ENCODE measurements at regions not wholly inside any gene's neighbourhood (a gene's known extent, or its start where the extent isn't known, plus 50 kb on each side); places are given as distances from the start of the nearest gene placed in this dataset.
"Not testable (repeated sequence)": the region's sequence is repeated elsewhere in the genome, so short reads cannot be mapped to it uniquely, and the experiment has no call there.

DNA sequence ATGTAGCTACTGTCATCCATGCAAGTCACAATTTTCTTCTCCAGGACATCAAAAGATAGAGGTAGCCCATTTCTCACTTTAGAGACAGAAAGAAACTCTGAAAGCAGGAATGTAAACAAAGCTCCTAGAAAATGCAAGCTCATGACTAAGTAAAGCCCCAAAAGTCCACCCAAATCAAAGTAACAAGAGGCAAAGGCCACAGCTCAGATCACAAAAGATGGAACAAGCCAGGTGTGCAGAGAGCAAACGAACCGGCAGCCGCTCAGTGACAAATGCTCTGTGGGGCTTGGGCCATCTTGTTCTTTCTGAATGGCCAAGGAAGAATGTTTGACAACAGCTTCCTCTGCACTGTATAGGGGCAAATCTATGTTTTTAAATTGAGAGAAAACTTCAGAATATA lies 201.0 kb downstream of the CYRIA start:
- no peak for DNase-seq (ENCODE audit: low read depth in 2 of 2)

DNA sequence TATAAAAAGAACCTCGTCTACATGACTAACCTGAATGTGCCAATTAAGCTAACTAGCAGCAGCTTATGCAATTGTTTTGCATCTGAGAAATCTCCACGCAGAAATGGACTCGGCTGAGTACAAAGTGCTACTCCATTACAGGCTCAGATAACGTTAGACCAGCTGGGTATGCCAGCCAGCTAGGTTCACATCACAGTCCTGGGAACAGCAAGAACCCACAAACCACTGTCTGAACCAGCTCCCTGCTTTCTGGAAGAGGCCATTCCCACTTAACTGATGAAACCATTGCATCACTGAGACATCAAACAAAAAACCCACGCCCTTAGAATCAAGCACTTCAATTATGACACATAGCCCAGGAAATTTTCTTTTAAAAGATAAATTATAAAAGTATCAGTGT lies 202.7 kb downstream of the CYRIA start:
- no peak for DNase-seq (ENCODE audit: low read depth in 2 of 2)

DNA sequence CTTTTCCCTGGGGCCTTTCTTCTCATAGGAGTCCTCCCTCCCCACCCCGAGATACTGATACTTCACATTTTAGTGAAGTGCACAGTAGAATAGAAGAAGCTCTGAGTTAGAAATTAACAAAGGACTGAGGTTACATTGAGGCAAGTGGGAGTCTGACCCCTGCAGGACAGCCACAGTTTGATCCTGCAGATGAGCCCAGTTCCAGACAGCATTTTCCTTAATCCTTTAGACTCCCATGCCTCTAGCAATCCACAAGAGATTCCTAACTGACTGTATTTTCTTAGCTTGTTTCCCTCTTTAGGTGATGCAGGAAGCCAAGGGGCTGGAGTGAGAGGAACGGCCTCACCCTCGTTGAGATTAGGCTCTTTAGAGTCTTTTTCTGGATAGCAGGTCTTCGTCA lies 204.0 kb downstream of the CYRIA start:
- no peak for DNase-seq (ENCODE audit: low read depth in 2 of 2)

DNA sequence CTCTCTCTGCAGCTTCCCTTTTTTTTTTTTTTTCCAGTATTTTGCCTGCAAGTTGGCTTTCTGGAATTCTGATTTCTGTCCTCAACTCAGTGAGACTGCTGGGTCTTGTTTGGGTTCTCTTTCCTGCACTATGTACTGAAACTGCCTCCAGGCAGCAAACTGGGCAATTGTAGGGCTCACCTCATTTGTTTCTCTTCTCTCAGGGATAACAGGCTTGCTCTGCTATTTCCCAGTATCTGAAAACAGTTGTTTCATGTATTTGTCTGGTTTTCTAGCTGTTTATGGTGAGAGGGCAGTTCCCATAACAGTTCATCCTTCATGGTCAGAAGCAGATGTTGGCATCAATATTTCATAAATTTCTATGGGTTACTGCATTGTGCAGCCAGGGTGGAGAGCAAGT lies 206.0 kb downstream of the CYRIA start:
- no peak for DNase-seq (ENCODE audit: low read depth in 2 of 2)

DNA sequence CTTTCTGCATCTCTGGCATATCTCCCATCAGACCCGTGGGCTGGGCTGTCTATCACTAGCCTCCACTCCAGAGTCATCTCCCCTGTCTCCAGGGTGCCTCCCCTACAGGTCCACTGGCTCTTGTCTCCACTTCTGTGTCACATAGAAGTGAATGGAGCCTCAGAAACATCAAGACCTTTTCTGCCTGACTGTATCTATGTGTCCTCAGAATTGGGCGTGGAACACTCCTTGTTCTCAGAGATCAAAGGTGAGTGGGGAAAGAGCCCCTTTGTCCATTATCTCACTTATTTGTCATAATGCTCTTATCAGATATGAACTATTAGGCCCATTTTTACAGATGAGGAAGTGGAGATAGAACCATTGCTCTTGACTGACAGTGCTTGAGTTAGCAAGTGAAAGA lies 211.0 kb downstream of the CYRIA start:
- DNase-seq (ENCODE audit: low read depth in 2 of 2) = no peak

DNA sequence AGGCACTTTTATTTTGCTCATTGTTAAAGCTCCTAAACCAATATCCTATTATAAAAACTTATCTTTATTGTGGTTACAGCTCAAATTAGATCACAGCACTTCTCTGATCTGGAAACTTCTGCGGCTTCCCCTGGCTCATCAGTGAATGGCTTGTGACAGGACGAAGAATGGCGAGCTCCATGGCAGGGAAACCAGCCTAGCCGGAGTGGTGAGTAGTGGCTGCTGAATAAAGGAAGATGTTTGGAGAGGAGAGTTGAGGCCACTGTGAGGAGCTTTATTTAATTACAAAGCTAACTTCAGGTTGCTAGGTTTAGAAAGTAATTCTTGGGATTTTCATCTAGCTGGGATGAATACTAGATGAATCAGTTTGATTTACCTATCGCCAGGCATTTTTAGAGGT lies 213.5 kb downstream of the CYRIA start:
- no peak for DNase-seq (ENCODE audit: low read depth in 2 of 2)

DNA sequence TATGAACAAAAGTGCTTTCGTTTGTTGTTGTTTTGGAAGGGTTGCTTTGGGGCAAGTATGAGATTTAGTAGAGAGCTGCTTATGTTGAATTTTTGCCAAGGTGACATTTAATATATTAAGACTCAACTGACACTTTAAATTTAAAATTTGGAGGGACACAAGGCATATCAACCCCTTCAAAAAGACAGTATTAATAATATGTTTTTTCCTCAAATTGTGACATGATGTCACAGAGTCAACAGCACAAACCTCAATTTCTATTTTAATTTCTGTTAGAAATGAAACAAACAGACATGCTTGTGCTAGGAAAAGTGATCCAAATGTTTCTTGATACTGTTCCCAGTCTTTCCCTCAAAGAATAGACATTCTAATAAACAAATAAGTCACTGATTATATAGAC lies 218.9 kb downstream of the CYRIA start:
- no peak for DNase-seq (ENCODE audit: low read depth in 2 of 2)

DNA sequence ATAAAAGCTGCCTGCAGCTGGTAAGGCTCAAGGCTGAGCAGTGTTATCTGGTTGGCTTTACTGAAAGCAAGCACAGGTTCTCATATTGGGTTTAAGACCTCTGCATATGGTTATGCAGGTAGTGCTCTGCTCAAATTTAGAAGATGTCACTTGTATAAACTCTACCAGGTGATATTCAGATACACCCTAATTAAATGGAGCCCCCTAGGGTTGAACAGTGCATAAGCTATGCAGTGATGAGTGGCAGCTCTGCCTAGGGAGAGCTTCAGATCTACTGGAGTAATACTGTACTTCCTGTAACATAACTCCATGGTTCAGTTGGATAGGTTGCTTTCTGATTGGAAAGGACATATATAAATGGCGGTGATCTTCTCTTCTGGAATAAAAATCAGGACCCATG lies 222.7 kb downstream of the CYRIA start:
- no peak for DNase-seq (ENCODE audit: low read depth in 2 of 2)

DNA sequence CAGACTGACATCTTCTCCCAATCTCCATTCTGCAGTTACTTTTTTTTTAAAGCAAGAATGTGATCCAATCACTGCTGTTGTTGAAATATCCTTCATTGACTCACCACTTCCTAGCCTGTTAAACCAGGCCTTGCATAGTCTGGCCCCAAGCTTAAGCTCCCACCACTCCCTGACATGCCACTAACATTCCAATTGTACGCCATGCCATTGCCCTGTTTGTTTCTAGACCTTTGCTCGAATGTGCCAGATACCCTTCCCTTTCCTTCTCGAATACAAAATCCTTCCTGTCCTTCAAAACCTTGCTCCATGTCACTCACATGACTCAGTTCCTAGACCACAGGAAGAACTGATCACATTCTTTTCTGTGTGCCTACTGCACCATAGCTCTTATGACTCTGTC lies 224.2 kb downstream of the CYRIA start:
- no peak for DNase-seq (ENCODE audit: low read depth in 2 of 2)

DNA sequence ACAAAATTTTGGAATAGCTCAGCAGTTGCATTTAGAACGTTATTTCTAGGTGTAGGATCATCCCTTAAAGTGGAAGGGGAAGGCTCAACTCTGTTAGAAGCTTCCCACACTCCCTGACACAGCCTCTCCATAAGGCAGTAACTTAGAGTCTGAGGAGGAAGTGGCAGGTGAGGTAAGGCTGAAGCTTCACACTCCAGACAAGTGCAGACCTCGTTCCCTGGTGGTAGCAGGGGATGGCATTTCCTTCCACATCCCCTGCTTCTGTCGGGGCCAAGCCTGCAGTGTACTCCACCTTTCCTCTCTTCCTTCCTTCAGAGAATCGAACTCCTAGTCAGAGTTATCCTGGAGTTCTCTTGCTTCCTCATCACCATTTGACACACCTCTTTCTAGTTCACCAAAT lies 224.7 kb downstream of the CYRIA start:
- no peak for DNase-seq (ENCODE audit: low read depth in 2 of 2)

DNA sequence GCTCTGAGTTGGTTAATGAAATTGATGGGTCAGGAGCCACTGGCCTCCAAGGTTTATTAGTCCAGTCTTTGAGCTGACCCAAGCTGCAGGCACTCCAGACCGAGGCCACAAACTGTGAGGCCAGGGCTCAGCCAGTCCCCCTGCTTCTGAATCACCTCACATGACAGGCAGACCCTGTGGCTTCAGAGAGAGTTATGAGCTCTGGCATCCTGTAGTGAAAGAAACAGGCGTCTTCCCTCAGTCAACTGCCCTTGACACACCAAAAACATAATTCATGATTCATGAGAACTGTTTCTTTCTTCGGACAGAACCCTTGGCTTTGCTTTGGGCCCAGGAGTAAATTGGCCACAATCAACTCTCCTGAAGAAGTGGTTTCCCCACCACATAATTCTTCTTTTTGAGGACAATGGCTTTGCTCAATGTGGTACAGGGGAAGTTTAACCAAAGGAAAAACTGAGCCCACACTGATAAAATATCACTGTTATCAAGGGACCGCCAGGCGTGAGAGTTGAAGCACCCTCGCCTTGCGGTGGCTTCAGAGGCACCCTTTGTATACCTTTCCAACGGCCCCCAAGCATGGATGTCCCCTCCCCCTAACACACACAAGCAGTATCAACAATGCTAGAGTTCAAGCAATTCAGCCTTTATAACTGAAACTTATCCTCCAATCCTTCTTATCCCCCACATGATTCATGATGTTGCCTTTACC lies 226.9 kb downstream of the CYRIA start:
- DNase-seq (ENCODE audit: low read depth in 2 of 2) = no peak

DNA sequence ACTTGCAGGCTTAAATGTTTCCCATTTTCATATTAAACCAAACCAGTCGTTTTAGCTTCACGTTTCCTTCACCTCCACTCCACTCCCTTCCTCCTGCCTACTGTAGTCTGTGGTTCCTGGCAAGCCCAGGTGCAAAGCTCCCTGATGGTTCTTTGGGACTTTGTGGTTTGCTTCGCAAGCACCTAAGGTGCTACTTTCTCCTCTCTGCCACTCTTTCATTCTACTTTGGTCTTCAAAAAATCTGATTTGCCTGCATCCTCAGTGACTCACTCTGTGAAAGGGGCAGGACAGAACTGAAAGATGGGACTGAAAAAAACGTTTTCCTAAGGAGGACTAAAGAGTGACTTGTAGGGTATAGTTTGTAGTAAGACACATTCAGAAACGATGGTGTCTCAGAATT lies 228.4 kb downstream of the CYRIA start:
- no peak for DNase-seq (ENCODE audit: low read depth in 2 of 2)

DNA sequence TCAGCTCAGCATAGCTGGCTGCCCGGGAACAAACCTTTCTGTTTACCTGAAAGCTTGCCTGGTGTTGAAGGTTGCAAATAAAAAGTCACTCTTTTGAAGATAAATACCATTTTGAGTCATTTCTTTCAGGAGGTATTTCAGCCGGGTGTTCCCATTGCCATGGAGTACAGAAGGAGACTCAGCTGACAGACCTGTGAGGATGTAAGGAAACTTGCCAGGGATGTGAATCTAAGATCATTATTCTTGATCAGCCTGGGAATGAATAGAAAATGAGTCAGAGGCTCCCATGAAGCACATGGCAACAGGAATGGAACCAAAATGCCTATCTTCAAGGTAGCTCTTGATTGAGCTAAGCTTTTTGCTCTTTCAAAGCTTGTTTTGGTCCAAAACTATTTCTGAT lies 231.2 kb downstream of the CYRIA start:
- DNase-seq (ENCODE audit: low read depth in 2 of 2) = no peak

DNA sequence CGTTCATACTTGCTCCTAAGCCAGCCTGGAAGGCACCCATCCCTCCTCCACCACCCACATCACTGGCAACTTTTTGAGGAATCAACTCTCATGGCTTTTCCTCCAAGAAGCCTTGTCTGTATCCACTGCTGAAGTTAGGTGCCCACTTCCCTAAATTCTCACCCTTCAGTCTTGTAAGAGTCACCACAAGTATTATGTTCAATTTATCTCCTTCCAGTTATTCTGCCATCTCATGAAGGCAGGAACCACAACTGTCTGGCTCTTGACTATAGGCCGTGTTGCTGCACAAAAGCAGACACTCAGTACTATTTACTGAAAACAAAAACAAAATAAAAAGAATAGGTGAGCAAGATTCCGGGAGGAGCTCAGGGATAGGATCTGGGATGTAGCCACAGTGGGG lies 234.8 kb downstream of the CYRIA start:
- no peak for DNase-seq (ENCODE audit: low read depth in 2 of 2)

DNA sequence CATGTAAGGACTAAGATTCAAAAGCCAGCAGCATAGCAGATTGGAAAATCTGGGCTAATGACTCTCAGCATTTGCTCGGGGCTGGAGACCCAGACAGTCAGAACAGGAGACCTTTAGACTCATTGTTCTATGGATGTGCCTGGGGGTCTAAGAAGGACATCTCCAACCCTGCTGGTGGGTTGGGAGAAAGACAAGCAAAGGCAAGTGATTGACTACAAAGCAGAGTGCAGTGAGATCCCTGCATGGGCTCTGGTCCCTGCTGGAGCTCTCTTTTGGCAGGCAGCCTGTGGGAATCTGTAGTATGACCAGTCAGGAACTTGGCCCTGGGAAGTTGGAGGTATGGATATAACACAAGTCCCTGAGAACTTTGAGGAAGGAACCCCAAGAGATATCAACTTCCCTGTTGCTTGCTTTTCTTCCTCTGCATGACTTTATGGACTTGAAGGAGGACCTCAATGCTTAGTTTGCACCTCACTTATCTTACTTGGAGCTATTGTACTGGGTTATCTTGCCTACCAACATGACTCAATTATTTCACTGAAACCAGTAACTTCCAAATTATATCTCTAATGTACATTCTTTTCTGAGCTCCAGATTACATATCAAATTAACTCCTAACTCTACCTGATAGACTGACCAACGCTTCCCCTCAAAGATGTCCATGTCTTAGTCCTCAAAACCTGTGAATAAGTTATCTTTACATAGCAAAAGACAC lies 236.0 kb downstream of the CYRIA start:
- no peak for DNase-seq (ENCODE audit: low read depth in 2 of 2)

DNA sequence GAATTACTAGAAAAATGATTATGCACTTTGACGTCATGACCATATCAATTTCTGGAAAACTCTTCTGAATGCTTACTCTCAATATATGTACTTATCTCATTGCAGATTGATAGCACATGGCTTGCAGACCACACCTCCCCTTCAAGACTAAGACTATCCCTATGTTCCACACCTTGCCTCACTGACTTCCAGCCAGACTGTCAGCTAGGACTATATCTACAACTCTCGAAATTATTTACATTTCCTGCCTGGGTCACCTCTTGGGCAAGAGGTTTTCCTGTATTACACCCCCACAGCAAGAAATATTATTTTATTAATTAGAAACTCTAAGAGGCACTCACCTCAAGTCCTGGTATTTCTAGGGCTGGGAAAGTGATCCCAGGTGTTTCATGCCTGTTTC lies 236.6 kb downstream of the CYRIA start:
- no peak for DNase-seq (ENCODE audit: low read depth in 2 of 2)

DNA sequence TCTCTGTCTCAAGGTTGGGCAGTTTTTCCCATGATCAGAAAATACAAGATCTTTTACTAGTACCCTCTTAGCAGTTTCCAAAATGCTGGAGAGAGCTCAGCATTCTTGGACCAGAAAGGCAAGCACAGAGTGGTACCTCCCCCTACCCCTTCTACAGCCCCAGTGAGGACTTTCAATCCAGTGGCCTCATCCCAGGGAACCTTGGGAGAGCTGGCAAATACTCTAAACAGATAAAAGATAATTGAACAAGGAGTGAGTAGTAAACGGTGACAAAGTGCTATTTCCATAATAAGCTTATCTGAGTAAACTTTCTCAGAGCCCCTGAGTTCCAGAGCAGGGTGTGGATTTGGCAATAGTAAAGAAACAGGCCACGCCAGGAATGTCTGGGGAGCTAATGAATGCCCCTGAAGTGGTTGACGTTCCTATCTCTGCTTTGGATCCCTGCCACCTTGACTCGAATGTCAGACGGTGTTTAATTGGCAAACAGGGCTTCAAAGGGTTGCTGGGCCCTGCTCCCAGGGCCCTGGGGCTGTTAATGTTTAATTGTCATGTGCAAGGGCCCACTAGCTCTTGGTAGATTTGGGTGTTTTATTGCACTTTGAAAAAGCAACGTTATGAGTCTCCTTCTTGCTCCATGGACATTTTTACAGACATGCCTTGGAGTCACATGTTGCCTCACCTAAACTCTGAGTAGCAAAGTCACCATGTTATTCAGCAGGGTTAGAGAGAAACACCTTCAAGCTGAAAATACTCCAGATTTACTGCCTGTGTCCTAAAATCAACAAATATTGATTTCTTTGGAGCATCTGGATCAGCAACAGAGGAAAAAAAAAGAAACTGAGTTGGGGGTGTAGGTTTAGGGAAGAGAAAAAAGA lies 239.9 kb downstream of the CYRIA start:
- no peak for DNase-seq (ENCODE audit: low read depth in 2 of 2)

DNA sequence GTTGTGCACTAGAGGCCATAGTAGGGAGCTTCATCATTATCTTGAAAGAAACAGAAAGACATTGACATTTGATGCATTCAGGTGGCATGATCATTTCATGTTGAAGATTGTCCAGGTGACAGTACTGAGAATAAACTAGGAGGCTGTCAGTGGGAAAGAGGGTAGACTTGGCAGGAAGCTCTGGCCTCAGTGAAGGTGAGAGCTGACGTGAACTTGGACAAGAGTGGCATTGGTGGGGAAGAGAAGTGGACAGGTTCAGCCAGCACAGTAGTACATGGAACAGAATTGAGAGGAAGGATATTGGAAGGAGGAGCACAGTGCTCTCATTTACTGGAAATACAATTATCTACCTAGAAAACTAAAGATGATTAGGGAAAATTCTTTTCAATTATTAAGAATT lies 245.2 kb downstream of the CYRIA start:
- DNase-seq (ENCODE audit: low read depth in 2 of 2) = no peak

DNA sequence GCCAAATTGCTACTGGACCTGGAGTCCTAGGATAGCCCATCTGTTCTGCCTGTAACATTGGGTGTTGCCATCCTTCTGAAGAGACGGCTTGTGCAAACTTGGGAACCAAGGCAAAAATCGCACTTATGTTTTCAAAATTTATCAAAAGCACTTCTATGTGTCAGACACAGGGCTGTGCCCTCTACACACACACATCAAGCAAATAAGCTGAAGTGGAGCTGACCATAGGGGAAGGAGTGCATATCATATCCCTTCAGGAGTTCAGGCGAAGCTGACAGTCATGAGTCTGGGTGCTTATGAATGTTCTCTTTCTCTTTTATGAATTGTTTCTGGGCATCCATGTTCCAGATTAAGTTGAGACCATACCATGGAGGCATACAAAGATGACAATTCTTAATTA lies 247.9 kb downstream of the CYRIA start:
- DNase-seq (ENCODE audit: low read depth in 2 of 2) = no peak

DNA sequence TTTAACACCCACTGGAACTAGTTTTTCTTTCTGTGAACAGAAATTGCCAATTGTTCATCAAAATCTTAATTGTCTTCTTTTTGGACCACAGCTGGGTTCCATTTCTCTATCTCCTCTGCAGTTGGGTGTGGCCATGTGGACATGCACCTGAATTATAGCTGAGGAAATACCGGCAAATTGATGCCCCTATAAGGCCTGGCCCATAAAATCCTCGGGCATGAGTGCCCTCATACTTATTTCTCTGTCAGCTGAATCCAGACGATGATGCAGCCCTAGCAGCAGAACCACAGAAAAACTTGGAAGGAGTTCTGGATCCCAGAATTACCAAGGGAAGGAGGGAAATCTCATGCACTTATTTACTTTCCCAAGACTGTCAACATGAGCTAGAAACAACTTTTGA lies 249.0 kb downstream of the CYRIA start:
- no peak for DNase-seq (ENCODE audit: low read depth in 2 of 2)

DNA sequence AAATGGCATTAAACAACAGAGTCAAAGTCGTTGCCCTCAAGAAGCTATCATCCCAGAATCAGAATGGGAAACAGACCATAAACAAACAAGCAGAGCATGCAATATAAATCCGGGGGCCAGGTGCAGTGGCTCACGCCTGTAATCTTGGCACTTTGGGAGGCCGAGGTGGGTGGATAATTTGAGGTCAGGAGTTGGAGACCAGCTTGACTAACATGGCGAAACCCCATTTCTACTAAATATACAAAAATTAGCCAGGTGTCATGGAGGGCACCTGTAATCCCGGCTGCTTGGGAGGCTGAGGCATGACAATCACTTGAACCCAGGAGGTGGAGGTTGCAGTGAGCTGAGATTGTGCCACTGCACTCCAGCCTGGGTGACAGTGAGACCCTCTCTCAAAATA lies 249.8 kb downstream of the CYRIA start:
- not testable (repeated sequence) for DNase-seq (ENCODE audit: low read depth in 2 of 2)

DNA sequence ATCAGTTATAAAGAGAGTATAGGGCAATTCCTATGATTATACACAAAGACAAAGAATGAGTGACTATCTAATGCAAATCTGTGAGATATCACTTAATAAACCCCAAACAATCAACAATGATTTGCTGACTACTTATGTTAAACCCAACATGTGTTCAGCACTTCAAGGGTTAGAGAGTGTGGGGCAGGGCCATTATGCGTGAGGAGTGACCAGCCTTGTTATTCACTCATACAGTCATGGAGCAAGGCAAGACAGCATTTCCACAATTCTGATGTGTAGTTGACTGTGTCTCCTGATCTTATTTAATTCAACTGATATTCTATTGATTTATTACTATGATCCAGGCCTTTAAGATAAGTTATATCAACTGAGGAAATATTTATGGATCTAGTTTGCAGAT lies 251.7 kb downstream of the CYRIA start:
- no peak for DNase-seq (ENCODE audit: low read depth in 2 of 2)

DNA sequence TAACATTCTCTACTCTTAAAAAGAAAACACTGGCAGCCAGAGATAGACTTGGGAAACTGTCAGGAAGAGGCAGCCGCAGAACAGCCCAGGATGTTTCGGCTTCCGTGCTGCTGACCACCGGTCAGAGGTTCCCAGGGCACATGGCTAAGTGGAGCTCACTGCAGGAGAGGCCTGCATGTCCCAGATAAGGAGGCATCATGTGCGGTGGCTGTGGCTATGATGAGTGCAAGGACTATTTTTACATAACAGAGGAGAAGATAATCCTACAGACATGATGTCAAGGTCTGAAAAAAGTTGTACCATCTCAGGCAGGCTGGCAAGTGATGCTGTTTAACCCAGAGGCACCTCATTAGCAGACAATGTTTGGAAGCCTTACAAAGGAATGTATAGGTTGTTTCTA lies 252.3 kb downstream of the CYRIA start:
- no peak for DNase-seq (ENCODE audit: low read depth in 2 of 2)
